ENCODE measurements at regions not wholly inside any gene's neighbourhood (a gene's known extent, or its start where the extent isn't known, plus 50 kb on each side); places are given as distances from the start of the nearest gene placed in this dataset.

DNA sequence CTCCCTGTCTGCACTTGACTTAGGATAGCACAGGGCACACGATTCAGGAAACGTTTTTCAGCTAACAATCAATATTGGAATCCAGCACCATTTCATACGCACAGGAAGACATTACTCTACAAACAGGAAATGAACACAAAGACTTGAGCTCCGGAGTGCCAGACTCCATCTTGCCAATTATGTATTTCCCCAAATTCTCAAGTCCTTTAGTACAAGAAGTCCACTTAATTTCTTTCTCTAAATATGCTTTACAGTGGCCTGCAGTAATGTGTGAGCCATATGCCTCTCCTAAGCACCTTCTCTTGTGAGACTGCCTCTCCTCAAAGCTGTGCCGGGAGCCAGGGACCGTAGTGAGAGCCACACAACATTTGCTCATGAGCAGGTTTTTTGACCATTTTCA, 168.2 kb downstream of the THBS2 start:
- TF ChIP-seq CREB1 (IDR thresholded peaks at IDR 0.05; ENCODE audit: low read depth) (no peak), TCF12 (IDR thresholded peaks at IDR 0.05; ENCODE audit: low read depth) (no peak), CEBPB (IDR thresholded peaks at IDR 0.05) (no peak), EP300 (IDR thresholded peaks at IDR 0.05; ENCODE audit: borderline replicate concordance) (no peak)
